ENCODE measurements at regions not wholly inside any gene's neighbourhood (a gene's known extent, or its start where the extent isn't known, plus 50 kb on each side); places are given as distances from the start of the nearest gene placed in this dataset.

DNA sequence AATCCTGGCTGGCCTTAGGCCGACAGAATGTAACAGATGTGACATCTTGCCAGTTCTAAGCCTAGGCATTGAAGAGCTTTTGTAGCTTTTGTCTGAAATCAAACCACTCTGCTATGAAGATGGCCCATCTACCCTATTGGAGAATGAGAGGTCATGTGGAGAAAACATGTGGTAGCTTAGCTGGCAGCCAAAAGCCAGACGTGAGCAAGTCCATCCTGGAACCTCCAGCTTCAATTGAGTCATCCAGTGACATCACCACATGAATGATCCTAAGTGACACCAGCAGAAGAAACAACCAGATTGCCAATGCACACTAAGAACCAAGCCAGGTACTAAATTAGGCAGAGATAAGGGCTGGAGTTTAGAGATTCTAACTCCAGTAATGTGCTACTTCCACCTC is 154.8 kb upstream of the ZFP42 start:
- H3K27me3 ChIP-seq (replicated peaks) = no peaks in the 10 kb centered on the region
- peak; percentile 31 for DNase-seq
- in situ Hi-C loops (cut with HindIII; ENCODE audit: low pct_ligation_motif_present, low sequenced_read_pairs) = no loop called here
- no peak overlapping the region for H3K27ac ChIP-seq
- H3K36me3 ChIP-seq (replicated peaks) = no peaks in the 10 kb centered on the region
- TF ChIP-seq CTCF (IDR thresholded peaks at IDR 0.05; ENCODE audit: low read depth, low read length, missing control alignments) = no peak
- H3K4me3 ChIP-seq (ENCODE audit: low read depth, low read length) = no peak overlapping the region

- DNase-seq = no peak
- TF ChIP-seq CTCF (IDR thresholded peaks at IDR 0.05; ENCODE audit: low read depth, low read length, missing control alignments) = no peak
- in situ Hi-C loops (cut with HindIII; ENCODE audit: low pct_ligation_motif_present, low sequenced_read_pairs) = no loop called here
- Histone ChIP-seq H3K27ac (no peak overlapping the region), H3K27me3 (replicated peaks) (no peaks in the 10 kb centered on the region), H3K4me3 (ENCODE audit: low read depth, low read length) (no peak overlapping the region), H3K36me3 (replicated peaks) (no peaks in the 10 kb centered on the region)
These were observed 145.9 kb upstream of the ZFP42 start for GRCh38 chr4:187849556-187850225.

- no peak overlapping the region for H3K4me3 ChIP-seq (ENCODE audit: low read depth, low read length)
- H3K27ac ChIP-seq = no peak overlapping the region
- DNase-seq = no peak
- TF ChIP-seq CTCF (IDR thresholded peaks at IDR 0.05; ENCODE audit: low read depth, low read length, missing control alignments) = no peak
- H3K36me3 ChIP-seq (replicated peaks) = no peaks in the 10 kb centered on the region
- in situ Hi-C loops (cut with HindIII; ENCODE audit: low pct_ligation_motif_present, low sequenced_read_pairs) = no loop called here
- no peaks in the 10 kb centered on the region for H3K27me3 ChIP-seq (replicated peaks)
These were observed 129.7 kb upstream of the ZFP42 start for GRCh38 chr4:187865914-187866313.

DNA sequence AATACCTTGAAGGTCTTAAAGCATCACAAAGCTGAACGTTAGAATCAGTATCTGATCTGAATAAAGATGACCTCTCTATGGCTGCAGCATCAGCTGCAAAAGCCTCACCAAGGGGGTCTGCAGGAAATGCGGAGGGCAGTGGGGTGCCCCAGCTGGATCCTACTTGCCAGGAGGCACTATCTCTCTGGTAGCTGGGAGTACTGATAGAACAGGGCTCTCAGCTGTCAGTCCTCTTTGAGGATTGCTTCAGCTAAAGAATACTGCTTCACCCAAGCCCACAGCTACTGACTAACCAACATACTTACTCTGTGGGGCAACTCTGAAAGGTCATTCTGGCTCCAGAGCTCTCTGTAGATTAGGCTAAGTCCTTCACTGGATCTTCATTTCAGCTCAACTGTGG is 112.5 kb upstream of the ZFP42 start:
- Histone ChIP-seq H3K4me3 (ENCODE audit: low read depth, low read length) (no peak overlapping the region), H3K36me3 (replicated peaks) (no peaks in the 10 kb centered on the region), H3K27me3 (replicated peaks) (no peaks in the 10 kb centered on the region), H3K27ac (no peak overlapping the region)
- in situ Hi-C loops (cut with HindIII; ENCODE audit: low pct_ligation_motif_present, low sequenced_read_pairs) = no loop called here
- no peak for TF ChIP-seq CTCF (IDR thresholded peaks at IDR 0.05; ENCODE audit: low read depth, low read length, missing control alignments)
- DNase-seq = no peak

DNA sequence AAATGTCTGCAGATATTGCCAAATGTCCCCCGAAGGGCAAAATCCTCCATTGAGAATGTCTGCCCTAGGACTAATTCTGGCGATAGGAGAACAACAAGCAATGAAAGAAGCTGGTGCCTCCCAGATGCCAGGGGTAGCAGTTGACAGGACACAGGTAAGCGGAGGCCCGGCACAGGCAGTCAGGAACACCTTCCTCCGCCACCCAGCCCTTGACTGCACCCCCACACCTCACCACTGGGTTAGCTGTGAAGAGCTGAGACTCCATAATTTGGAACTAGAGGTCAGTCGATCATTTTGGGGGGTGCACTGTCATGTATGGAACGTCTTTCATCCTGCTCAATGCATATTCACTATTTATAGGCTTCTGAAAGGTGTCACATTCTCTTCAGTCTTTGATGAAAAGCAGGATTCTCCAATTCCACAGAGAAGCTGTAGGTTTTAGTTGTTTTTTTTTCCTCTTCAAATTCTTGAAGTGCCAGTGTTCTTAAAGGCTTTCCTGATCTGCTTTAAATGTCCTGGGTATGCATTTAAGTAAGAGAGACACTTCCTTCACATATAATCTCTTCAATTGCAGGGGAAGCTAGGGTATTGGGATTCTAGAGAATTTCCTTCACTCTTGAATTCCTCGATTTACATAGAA is 111.6 kb upstream of the ZFP42 start:
- no peaks in the 10 kb centered on the region for H3K27me3 ChIP-seq (replicated peaks)
- no peak overlapping the region for H3K4me3 ChIP-seq (ENCODE audit: low read depth, low read length)
- TF ChIP-seq CTCF (IDR thresholded peaks at IDR 0.05; ENCODE audit: low read depth, low read length, missing control alignments) = no peak
- no peak overlapping the region for H3K27ac ChIP-seq
- in situ Hi-C loops (cut with HindIII; ENCODE audit: low pct_ligation_motif_present, low sequenced_read_pairs) = no loop called here
- H3K36me3 ChIP-seq (replicated peaks) = no peaks in the 10 kb centered on the region
- DNase-seq = no peak

GRCh38 chr4:187887906-187888305 is 107.7 kb upstream of the ZFP42 start:
- in situ Hi-C loops (cut with HindIII; ENCODE audit: low pct_ligation_motif_present, low sequenced_read_pairs) = no loop called here
- TF ChIP-seq CTCF (IDR thresholded peaks at IDR 0.05; ENCODE audit: low read depth, low read length, missing control alignments) = no peak
- Histone ChIP-seq H3K27me3 (replicated peaks) (no peaks in the 10 kb centered on the region), H3K36me3 (replicated peaks) (no peaks in the 10 kb centered on the region), H3K4me3 (ENCODE audit: low read depth, low read length) (no peak overlapping the region), H3K27ac (no peak overlapping the region)
- no peak for DNase-seq
